ENCODE measurements at regions not wholly inside any gene's neighbourhood (a gene's known extent, or its start where the extent isn't known, plus 50 kb on each side); places are given as distances from the start of the nearest gene placed in this dataset.
"Not testable (repeated sequence)": the region's sequence is repeated elsewhere in the genome, so short reads cannot be mapped to it uniquely, and the experiment has no call there.

- DNase-seq = no peak
Measured at GRCh38 chr18:22570492-22570891, 152.8 kb upstream of the CTAGE1 start.

GRCh38 chr18:22572341-22572740, 154.6 kb upstream of the CTAGE1 start:
- DNase-seq = no peak

GRCh38 chr18:22579271-22579670, 161.6 kb upstream of the CTAGE1 start:
- no peak for DNase-seq

DNA sequence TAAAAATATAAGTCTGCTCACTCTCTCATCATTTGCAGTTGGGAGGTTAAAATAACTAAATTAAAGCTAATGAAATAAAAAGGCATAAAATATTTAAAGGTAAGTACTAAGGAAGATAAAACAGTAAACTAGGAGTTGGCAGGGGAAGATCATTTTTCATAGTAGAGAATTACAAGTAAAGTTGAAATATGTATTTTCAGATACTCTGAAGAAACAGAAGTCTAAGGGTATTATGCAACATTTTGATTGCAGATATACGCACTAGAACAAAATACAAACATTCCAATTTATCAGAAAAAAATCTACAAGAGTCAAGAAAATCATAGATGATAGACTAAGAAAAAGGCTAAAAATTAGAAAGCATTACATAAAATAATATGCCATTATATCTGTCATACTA, 167.6 kb upstream of the CTAGE1 start:
- no peak for DNase-seq

GRCh38 chr18:22585821-22586220, 168.1 kb upstream of the CTAGE1 start:
- no peak for DNase-seq

DNA sequence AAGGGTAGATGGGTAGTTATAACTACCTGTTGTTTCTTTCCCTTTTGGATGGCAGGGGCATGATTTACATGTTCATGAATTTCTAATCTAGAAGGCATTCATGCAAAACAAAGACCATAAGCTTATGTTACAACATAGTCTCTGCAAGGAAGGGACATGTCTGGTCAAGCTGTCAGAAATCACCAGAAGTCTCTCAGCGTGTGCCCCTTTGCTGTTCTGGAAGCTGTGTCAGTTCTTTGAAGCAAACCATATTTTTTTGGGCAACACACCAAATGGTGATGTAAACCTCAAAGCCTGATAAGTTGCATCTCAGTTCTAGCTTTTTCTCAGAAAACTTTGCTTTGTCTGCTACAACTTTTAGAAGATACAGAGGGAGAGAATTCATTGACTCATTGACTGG, 173.5 kb upstream of the CTAGE1 start:
- no peak for DNase-seq

DNA sequence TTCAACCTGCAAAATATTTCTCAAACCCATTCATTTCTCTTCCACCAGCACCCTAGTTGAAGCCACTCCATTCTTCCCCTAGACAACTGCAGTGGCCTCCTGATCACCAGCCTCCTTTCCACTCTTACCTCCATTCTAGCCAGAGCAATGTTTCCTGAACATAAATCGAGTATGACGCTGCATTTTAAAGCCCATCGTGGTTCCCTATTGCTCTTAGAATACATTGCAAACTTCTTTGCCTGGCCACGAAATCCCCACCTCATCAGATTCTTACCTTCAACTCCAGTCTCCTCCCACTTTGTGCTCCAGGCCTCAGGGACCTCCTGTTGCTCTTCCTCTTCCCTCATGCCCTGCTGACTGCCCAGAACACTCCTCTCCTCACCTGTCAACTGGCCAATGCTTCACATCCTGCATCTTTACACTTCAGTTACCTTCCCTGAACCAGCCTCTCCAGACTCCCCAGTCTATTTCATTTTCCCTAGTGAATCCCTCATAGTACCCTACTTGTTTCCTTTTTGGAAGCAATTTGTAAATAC, 176.5 kb upstream of the CTAGE1 start:
- no peak for DNase-seq

DNA sequence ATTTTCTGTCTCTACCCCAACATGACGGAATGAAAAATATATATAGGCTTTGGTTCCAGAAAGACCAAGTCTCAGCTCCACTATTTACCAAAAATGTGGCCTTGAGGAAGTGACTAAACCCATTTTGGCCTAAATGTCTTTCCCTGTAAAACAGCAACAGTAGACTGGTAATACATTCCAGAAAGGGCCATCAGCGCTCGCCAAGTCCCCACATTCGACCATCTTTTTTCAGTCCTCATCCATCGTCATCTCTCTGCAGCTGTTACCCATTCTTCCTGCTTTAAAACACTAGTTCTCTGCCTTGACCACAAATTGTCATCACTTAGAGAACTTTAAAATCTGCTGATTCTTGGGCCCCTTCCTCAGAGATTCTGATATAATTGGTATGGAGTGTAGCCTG, 183.8 kb upstream of the CTAGE1 start:
- DNase-seq = no peak

DNA sequence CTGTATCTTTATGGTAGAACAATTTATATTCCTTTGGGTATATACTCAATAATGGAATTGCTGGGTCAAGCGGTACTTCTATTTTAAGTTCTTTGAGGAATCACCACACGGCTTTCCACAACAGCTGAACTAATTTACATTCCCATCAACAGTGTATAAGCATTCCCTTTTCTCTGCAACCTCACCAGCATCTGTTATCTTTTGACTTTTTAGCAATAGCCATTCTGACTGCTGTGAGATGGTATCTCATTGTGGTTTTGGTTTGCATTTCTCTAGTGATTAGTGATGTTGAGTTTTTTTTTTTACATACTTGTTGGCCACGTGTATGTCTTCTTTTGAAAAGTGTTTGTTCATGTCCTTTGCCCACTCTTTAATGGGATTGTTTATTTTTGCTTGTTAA, 184.7 kb upstream of the CTAGE1 start:
- DNase-seq = not testable (repeated sequence)

DNA sequence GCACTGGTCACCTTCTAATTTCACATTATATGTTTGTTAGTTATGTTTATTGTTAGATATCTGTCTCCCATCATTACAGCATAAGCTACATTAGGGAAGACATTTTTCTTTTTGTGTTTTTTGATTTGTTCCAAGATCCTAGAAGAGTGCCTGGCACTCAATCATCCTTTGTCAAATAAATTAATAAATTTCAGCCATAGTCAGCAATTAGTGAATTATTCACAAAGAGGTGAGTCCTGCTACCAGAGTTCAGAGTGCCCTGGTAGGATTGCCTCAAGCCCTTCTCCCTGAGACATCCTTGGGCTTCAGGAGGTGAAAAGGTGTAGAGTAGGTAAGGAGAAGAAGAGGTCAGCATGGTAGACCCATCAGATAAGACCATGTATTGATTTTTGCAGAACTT, 186.2 kb upstream of the CTAGE1 start:
- no peak for DNase-seq

GRCh38 chr18:22604390-22604985, 186.8 kb upstream of the CTAGE1 start:
- no peak for DNase-seq

GRCh38 chr18:22604986-22605421, 187.3 kb upstream of the CTAGE1 start:
- DNase-seq = no peak

DNA sequence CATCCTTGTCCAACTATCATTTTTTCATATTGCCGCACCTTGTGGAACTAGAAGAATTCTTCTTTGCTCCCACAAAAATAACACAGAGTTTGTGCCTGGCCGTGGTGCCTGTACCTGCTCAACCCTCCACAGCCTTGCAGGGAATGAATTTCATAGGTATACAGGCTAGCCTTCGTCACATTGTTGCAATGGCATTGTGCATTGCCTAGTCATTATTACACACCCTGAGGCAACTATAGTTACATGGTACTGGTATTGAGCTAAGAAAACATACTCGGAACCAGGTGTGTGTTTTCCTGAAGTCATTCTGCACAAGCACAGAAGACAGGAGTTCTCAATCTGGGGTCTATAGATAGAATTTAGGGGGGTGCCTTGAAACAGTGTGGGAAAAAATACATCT, 188.0 kb upstream of the CTAGE1 start:
- no peak for DNase-seq

DNA sequence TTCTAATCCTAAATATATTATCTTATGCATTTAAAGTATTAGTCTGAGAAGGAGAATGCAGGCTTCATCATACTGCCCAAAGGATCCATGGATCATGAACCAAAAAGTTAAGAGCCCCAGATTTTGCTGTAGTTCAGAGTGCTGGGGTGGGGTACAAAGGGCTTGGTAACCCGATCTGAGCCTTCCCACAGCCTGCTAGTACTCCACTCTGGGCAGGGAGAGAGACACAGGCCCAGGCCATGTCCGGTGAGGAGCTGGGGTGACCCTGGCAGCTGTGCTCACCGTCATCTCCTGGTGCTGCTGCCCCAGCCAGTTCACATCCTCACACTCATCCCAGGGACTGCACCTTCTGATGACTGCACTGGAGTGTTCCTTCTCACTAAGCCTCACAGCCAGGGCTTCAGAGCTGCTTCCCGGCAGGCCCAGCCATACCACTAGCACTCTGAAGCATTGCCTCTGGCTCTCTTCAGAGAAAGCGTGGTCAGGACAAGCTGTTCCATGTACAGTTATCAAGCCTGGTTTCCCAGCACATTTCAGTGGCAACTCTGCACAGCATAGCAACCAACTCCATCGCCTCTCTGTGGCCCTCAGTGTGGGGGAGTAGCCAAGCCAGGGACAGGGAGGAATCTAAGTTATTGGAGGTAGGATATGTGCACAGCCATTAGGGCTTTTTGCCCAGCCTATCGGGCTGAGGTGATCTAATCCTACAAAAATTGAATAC, 189.0 kb upstream of the CTAGE1 start:
- no peak for DNase-seq

DNA sequence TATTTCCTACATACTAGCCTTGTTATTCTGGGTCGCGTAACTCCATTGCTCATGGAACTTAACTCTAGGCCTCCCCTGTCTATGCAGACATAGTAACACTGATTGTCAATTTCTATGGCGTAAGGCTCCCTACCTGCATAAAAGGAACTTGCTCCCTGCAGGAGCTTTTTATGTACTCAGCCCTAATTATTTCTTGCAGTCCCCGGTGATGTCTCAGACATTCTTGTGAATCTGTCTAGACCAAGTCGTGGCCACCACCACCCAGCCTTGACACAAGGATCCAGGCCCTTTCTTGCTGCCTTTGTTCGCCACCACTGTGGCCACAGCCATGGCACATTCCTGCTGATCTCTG, 189.5 kb upstream of the CTAGE1 start:
- no peak for DNase-seq

DNA sequence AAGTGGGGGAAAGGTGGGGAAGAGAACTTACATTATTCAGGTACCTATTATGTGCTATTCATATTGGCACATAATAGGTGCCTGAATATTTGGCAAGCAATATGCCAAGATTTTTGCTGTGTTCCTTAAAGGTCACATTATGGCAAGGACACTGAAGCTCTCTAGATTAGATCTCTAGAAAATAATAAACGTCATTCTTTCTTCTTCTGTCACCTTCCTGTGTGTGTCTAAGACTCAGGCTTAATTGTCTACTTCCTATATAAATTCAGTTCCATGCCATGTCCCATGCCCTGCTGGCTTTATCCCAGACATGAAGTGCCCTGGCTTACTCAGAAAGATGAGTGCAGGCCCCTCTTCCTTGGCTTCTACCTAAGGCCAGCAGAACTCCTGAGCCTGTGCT, 191.1 kb upstream of the CTAGE1 start:
- no peak for DNase-seq

- no peak for DNase-seq
Measured at GRCh38 chr18:22609642-22610041, 191.9 kb upstream of the CTAGE1 start.

GRCh38 chr18:22613058-22613690, 195.5 kb upstream of the CTAGE1 start:
- DNase-seq = no peak

- no peak for DNase-seq
Measured at GRCh38 chr18:22613788-22614187, 196.1 kb upstream of the CTAGE1 start.

GRCh38 chr18:22623513-22623912, 205.8 kb upstream of the CTAGE1 start:
- no peak for DNase-seq

DNA sequence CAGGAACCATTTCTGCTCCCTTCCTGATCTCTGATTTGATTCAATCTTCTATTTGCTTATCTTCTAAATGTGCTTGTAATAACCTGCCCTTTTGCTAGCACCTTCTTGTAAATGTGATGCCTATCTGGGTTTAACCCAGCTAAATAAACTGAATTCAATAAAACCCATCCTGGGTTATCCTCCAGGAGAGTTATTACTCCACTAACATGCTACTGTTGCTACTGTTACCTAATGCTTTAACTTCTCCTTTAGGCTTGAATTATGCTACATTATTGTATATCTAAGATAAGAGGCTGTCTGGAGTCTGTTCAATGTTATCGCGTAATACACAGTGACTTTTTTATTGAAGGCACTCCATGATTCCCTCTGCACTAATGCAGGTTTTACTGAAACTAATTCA, 206.5 kb upstream of the CTAGE1 start:
- DNase-seq = no peak

- DNase-seq = no peak
Measured at GRCh38 chr18:22625406-22625805, 207.7 kb upstream of the CTAGE1 start.

GRCh38 chr18:22626771-22627170, 209.1 kb upstream of the CTAGE1 start:
- no peak for DNase-seq

DNA sequence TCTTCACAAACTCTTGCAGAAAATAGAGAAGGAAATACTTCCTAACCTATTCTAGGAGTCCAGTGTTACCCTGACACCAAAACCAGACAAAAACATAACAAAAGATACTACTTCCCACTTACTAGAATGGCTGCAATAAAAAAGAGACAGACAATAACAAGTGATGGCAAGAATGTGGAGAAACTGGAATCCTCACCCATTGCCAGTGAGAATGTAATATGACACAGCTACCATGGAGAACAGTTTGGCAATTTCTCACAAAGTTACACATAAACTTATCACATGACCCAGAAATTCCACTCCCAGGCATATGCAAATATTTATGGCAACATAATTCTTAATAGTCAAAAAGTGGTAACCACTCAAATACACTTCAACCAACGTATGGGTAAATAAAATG, 209.8 kb upstream of the CTAGE1 start:
- DNase-seq = no peak
